Neural cell (in vitro differentiated cells): ENCODE measurements at regions not wholly inside any gene's neighbourhood (a gene's known extent, or its start where the extent isn't known, plus 50 kb on each side); places are given as distances from the start of the nearest gene placed in this dataset.

Source experiments
- H2AFZ ChIP-seq: fragments of 200-600, 300-800 bp; sonication (generic), shearing (Covaris generic); 2 replicates; pipeline ENCODE4 v1.6.0; 2014; ENCODE audit warnings: low read depth, mild to moderate bottlenecking, antibody characterized with exemption, low read length, moderate library complexity
- H3F3A ChIP-seq: fragments of 200-600 bp; shearing (Covaris generic); 2 replicates; pipeline ENCODE4 v1.6.1; 2016; ENCODE audit warnings: mild to moderate bottlenecking, moderate library complexity, mixed read lengths, antibody characterized with exemption, low read length; ENCODE audit not compliant: insufficient read depth, poor library complexity, severe bottlenecking
- H3K27ac ChIP-seq: fragments of 200-600, 300-800 bp; sonication (generic), shearing (Covaris generic); 2 replicates; pipeline ENCODE4 v1.5.1; 2014; ENCODE audit warnings: mild to moderate bottlenecking, low read length, moderate library complexity
- H3K27me3 ChIP-seq: fragments of 300-800, 200-600 bp; sonication (generic), shearing (Covaris generic); 2 replicates; pipeline ENCODE4 v1.6.0; 2014; ENCODE audit warnings: mild to moderate bottlenecking, low read depth, low read length, moderate library complexity; ENCODE audit not compliant: insufficient read depth
- H3K36me3 ChIP-seq: fragments of 300-800, 200-600 bp; sonication (generic), shearing (Covaris generic); 2 replicates; pipeline ENCODE4 v1.5.1; 2014; ENCODE audit warnings: mild to moderate bottlenecking, antibody characterized with exemption, low read length, moderate library complexity; ENCODE audit not compliant: insufficient read depth
- H3K4me2 ChIP-seq: fragments of 300-800, 200-600 bp; sonication (generic), shearing (Covaris generic); 2 replicates; pipeline ENCODE4 v1.6.0; 2014; ENCODE audit warnings: mild to moderate bottlenecking, low read length
- H3K4me3 ChIP-seq: fragments of 300-800, 200-600 bp; sonication (generic), shearing (Covaris generic); 2 replicates; pipeline ENCODE4 v1.5.1; 2014; ENCODE audit warnings: mild to moderate bottlenecking, low read length, moderate library complexity
- H3K79me2 ChIP-seq: fragments of 200-600 bp; shearing (Covaris generic); replicated peaks from 2 replicates; pipeline ENCODE4 v1.6.0; 2014; ENCODE audit warnings: mild to moderate bottlenecking, low read length, moderate library complexity; ENCODE audit not compliant: insufficient read depth
- H3K9ac ChIP-seq: fragments of 300-800, 200-600 bp; sonication (generic), shearing (Covaris generic); 2 replicates; pipeline ENCODE4 v1.6.1; 2016; ENCODE audit warnings: mild to moderate bottlenecking, low read length, mixed read lengths
- H3K9me2 ChIP-seq: fragments of 200-600 bp; shearing (Covaris generic); 2 replicates; pipeline ENCODE4 v1.6.1; 2016; ENCODE audit warnings: mild to moderate bottlenecking, low read length, mixed read lengths; ENCODE audit not compliant: insufficient read depth
- H3K9me3 ChIP-seq: fragments of 200-600, 300-800 bp; sonication (generic), shearing (Covaris generic); 2 replicates; pipeline ENCODE4 v1.6.1; 2016; ENCODE audit warnings: mild to moderate bottlenecking, mixed run types, low read length, moderate library complexity, mixed read lengths
- H4K20me1 ChIP-seq: fragments of 200-600 bp; shearing (Covaris generic); 2 replicates; pipeline ENCODE4 v1.6.1; 2016; ENCODE audit warnings: mild to moderate bottlenecking, mixed run types; ENCODE audit not compliant: insufficient read depth
- CTCF ChIP-seq: fragments of 450-650 bp; IDR thresholded peaks from 2 replicates; pipeline ENCODE4 v1.5.1; 2014; ENCODE audit warnings: antibody characterized with exemption, mild to moderate bottlenecking, moderate library complexity; ENCODE audit not compliant: poor library complexity, severe bottlenecking
- EP300 ChIP-seq: fragments of 450-650 bp; conservative IDR thresholded peaks from 2 replicates; pipeline ENCODE4 v1.6.1; 2014; ENCODE audit warnings: antibody characterized with exemption, mild to moderate bottlenecking, moderate library complexity; ENCODE audit not compliant: poor library complexity, severe bottlenecking
- EZH2 ChIP-seq: fragments of 200-600, 300-800 bp; shearing (Covaris generic), sonication (generic); IDR thresholded peaks from 2 replicates; pipeline ENCODE4 v1.6.1; 2014; ENCODE audit warnings: antibody characterized with exemption, low read length, borderline replicate concordance, mild to moderate bottlenecking; ENCODE audit not compliant: insufficient read depth, poor library complexity, severe bottlenecking
- MXI1 ChIP-seq: fragments of 450-650 bp; conservative IDR thresholded peaks from 2 replicates; pipeline ENCODE4 v1.6.1; 2014; ENCODE audit warnings: antibody characterized with exemption, mild to moderate bottlenecking; ENCODE audit not compliant: poor library complexity, severe bottlenecking
- POLR2AphosphoS5 ChIP-seq: IDR thresholded peaks from 2 replicates; pipeline ENCODE4 v1.6.1; 2012
- RAD21 ChIP-seq: fragments of 450-650 bp; conservative IDR thresholded peaks from 2 replicates; pipeline ENCODE4 v1.6.1; 2014; ENCODE audit warnings: antibody characterized with exemption, mild to moderate bottlenecking, moderate library complexity
- REST ChIP-seq: IDR thresholded peaks from 2 replicates; pipeline ENCODE4 v1.6.1; 2012; ENCODE audit warnings: borderline replicate concordance
- SMC3 ChIP-seq: fragments of 450-650 bp; conservative IDR thresholded peaks from 2 replicates; pipeline ENCODE4 v1.6.1; 2014; ENCODE audit warnings: antibody characterized with exemption, mild to moderate bottlenecking, moderate library complexity; ENCODE audit not compliant: poor library complexity
- TAF1 ChIP-seq: IDR thresholded peaks from 2 replicates; pipeline ENCODE4 v1.6.1; 2012; ENCODE audit warnings: low read depth

- Histone ChIP-seq H3K27ac (no peak overlapping the region), H3F3A (no peaks in the 10 kb centered on the region), H3K4me3 (no peak overlapping the region), H3K9me3 (peaks cover 2% of the 10 kb centered on the region), H3K79me2 (no peaks in the 10 kb centered on the region), H3K4me2 (no peak overlapping the region), H3K27me3 (no peaks in the 10 kb centered on the region), H2AFZ (no peak overlapping the region), H3K9ac (no peak overlapping the region), H3K36me3 (no peaks in the 10 kb centered on the region), H3K9me2 (no peaks in the 10 kb centered on the region), H4K20me1 (no peaks in the 10 kb centered on the region)
- TF ChIP-seq RAD21, result no peak
- TF ChIP-seq EZH2, result no peak
- no peak for TF ChIP-seq SMC3
- no peak for TF ChIP-seq POLR2AphosphoS5
- TF ChIP-seq REST, result no peak
- TF ChIP-seq TAF1, result no peak
- TF ChIP-seq EP300, result no peak
- TF ChIP-seq MXI1, result no peak
Measured at GRCh38 chr5:68846828-68847227, 247.0 kb upstream of the SLC30A5 start.

GRCh38 chr5:68848091-68848490, 245.7 kb upstream of the SLC30A5 start:
- Histone ChIP-seq H3K4me2 (no peak overlapping the region), H3K27ac (no peak overlapping the region), H3K9ac (no peak overlapping the region), H2AFZ (no peak overlapping the region), H3K27me3 (no peaks in the 10 kb centered on the region), H3K79me2 (no peaks in the 10 kb centered on the region), H4K20me1 (no peaks in the 10 kb centered on the region), H3K36me3 (no peaks in the 10 kb centered on the region), H3K9me3 (peaks cover 5% of the 10 kb centered on the region), H3K9me2 (no peaks in the 10 kb centered on the region), H3K4me3 (no peak overlapping the region), H3F3A (no peaks in the 10 kb centered on the region)
- TF ChIP-seq TAF1 (no peak), SMC3 (no peak), EP300 (no peak), CTCF (no peak), MXI1 (no peak), POLR2AphosphoS5 (no peak), REST (no peak), EZH2 (no peak), RAD21 (no peak)
